ENCODE measurements at regions not wholly inside any gene's neighbourhood (a gene's known extent, or its start where the extent isn't known, plus 50 kb on each side); places are given as distances from the start of the nearest gene placed in this dataset.

DNA sequence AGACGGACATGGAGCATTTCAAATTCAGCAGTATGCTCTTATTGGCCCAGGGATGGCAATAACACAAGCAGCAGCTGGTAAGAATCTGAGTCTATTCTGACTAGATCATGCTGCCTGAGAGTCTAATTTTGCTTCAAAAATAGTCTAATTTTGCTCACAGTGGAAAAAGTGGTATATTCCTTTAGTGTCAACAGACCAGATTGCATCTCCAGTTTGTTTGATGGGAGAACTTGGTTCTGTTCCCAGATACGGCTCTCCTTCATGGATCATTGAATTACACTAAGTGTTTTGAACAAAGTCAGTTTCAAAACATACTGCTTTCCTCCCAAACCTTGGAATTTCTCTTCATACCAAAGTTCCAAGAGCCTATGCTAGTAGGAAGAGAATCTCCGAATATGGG lies 586.1 kb downstream of the RNF144B start:
- DNase-seq, result no peak

DNA sequence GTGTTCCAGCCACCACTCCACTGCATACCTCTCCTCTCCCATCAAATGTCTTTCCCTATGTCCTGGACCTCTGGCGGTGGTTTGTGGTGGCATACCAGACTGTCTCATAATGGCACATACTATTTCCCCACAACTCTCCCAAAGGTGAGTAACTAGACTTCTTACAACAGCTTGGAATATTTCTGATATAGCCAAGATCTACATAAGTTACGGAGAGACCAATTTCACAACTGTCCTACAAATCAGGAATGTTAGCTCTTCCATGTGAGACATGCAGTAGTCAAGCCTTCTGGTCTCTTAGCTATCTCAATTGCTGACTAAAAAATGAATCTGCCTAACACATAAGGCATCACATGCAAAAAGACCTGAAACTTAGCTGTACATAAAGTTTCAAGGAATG lies 588.9 kb downstream of the RNF144B start:
- DNase-seq, result no peak

GRCh38 chr6:18976966-18977365 lies 589.8 kb downstream of the RNF144B start:
- DNase-seq, result no peak

DNA sequence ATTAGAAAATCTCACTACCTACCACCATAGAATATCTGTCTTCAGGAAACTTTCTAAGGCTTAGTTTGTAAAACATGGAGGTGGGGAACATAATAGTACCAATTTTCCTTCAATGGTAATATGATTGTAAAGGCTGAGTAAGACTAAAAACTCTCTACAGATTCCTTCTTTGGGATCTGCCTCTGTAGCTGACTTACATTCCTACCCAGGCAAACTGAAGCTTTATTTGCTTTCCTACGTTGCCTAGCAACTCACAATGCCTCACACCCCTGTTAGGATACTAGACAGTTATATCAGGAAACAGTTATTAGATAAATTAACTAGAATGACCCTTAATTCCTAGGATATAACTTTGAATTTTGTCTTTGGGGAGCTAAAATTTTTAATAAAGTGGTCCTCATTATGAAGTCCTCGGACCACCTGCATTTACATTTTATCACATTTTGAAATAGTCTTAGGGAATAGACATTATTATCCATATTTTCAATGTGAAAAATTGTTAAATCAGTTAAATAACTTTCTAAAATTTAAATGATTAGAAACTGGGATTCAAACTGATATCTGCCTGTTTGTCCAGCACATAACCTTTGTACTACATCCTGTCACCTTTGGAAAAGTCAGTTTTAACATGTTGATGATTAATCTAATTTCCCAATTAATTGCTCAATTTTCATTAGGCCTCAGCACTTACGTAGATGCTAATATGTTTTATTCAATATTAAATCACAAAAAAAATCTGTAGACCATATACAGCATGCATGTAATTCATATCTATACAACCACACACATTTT lies 591.4 kb downstream of the RNF144B start:
- DNase-seq, result no peak

DNA sequence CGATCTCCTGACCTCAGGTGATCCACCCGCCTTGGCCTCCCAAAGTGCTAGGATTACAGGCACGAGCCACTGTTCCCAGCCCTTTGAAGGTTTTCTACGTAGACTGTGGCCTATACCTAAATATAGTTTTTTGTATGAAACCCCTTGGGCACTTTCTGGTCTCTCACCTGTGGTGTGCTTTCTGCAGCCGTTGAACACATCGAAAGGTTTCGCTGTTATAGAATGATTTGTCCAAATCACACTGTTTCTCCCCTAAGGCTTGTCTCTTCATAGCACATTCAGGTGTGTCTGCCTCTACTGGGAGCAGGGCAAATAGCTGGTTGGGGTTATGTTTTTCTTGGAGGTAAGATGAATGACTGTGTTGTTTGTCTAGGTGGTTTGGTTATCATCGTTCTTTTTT lies 597.9 kb downstream of the RNF144B start:
- no peak for DNase-seq

GRCh38 chr6:18985996-18986395 lies 598.8 kb downstream of the RNF144B start:
- no peak for DNase-seq

- DNase-seq, result no peak
Measured at GRCh38 chr6:18988636-18989035, 601.5 kb downstream of the RNF144B start.

GRCh38 chr6:18990059-18990978 lies 603.2 kb downstream of the RNF144B start:
- peak; percentile 24 to 57 (median 28) for DNase-seq

- DNase-seq, result peak; percentile 13 to 31 (median 30)
Measured at GRCh38 chr6:18997375-18997826, 610.3 kb downstream of the RNF144B start.

DNA sequence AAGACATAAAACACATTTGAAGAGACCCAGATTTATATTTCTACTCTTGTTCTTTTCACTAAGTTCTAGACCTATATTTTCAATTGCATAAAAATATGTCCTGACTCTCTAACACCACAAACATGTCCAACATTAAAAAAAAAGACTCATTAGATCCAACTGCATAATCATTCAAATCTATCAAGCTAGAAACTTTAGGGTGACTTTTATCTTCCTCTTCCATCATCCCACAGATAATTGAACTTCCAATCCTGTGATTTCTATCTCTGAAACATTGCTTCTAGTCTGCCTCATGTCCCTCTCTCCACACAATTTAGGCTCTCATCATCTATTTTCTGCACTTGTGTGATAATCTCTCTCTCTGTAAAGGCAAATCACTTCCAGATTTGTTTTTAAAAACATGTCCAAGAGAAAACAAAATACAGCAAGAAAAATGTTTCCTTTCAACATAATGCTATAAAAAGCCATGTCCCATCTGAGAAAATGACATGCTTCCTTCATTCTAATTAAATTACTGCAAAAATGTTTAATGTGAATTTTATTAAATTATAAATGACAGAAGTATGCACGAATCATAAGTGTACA lies 615.9 kb downstream of the RNF144B start:
- DNase-seq, result no peak

- DNase-seq, result no peak
Measured at GRCh38 chr6:19004176-19004575, 617.0 kb downstream of the RNF144B start.

DNA sequence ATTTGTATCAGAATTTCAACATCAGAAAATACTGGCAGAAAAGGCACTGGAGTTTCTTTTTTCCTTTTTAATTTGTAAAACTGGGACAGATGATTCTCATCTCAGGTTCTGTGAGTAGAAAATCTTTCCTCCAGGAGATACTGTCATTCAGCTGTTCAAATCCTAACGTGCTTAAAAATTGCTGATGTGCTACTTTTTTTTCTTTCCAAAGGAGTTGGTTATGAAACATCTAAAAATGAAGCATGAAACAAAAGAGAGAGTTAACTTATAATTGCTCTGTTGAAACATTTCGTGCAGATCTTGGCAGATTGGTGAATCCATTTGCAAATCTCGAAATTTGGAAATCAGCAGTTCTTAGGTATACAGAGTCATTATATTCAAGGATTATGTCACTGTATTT lies 622.6 kb downstream of the RNF144B start:
- DNase-seq, result no peak

- DNase-seq, result no peak
Measured at GRCh38 chr6:19013026-19013705, 626.0 kb downstream of the RNF144B start.

- DNase-seq, result no peak
Measured at GRCh38 chr6:19024737-19025136, 637.6 kb downstream of the RNF144B start.

GRCh38 chr6:19028201-19028600 lies 641.1 kb downstream of the RNF144B start:
- DNase-seq, result no peak

DNA sequence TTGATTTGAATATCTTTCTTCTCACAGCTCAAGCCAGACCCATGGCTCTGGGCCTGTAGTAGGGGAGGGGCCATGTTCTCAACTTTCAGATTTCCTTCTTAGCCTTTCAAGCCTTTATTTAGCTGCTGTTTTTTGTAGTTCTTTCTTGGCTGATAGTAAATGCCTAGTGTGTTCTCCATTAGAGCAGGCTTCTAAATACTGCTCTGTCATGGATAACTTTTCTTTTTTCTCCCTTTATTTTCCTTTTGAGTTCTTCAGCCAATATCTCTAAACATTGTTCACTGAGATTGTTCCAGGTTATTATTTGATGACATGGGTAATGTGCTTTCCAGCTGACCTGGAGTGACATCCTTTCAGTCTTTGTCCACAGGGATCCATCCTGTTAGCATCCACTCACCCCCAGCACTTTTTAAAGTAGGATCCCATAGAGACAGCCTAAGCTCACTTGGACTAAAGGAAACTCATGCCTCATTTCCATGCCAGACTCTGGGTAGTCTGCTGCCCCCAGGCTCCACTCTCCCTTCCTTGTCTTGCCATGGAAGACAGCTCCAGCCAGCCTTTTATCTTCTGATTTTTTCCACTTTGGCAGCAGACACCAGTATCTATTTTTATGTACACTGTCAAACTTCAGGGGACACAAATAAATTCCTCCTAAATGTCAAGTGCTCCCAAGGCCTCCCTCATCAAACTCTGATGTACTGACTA lies 645.6 kb downstream of the RNF144B start:
- DNase-seq, result no peak

GRCh38 chr6:19033683-19034082 lies 646.5 kb downstream of the RNF144B start:
- DNase-seq, result no peak

DNA sequence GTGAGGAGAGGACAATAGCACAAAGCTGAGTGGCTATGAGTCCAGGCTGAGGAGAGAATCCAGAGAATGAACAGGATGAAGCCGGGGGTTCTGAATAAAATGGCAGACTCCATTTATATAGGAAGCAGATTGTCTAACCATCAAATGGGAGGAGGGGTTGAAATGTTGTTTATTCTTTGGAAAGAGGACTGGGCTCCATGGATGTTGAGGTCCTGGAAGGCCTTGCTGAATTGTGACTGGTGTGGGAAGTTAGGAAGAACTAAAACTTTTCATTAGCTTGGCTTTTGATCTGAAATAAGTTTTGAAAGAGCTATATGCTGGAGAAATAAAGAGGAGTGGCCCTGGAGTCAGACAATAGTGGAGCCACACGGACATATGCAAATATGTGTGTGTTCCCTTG lies 647.8 kb downstream of the RNF144B start:
- no peak for DNase-seq

DNA sequence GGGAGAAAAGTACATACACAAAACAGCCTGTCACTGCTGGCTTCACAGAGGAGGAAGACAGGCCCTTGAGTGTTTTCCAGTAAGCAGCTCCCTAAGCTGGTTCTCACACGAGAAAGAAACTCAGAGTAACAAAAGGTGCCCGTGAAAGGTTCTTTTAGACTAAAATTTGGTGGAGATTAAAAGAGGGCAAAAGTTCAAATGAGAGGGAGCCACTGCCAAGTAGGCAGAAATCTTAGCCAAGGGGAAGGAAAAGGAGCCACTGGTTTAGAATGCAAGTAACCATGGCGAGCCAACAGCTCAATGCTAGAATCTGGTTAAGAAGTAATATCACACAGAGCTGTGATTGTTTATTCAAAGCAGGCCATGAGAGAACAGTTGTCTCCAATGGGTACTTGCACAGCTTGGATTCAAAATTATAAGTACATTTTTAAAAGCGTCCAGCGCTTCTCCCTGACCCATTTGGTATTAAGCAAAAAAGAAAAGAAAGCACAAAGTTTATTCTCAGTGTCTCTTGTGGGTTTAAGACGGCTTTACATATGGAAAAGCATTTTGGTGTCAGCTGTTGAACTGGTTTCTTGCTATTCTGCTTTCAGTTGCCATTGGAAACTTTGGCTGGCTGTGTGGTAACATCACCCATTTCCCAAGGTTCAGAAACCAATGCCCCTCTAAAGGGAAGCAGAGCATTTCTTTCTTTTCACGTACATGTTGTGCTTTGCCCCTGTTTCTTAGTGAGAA lies 648.5 kb downstream of the RNF144B start:
- no peak for DNase-seq

DNA sequence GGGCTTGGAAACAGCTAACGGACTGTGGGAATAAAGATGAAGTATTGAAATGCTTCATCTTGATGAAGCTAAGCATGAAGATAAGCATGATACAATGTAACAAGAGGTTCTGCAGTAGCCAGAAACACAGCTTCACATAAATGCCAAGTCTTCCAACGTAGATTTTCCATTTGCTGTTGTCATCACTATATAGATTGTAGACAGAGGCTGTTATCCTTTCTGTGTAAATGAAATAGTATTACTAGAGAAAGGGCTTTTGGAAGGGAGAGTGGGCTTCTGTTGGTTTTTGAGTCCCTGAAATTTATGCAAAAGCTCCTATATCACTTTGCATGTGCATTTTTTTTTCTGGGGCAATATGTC lies 649.0 kb downstream of the RNF144B start:
- DNase-seq, result no peak

- no peak for DNase-seq
Measured at GRCh38 chr6:19037607-19038006, 650.5 kb downstream of the RNF144B start.

GRCh38 chr6:19039287-19039686 lies 652.1 kb downstream of the RNF144B start:
- no peak for DNase-seq
